ENCODE measurements at regions not wholly inside any gene's neighbourhood (a gene's known extent, or its start where the extent isn't known, plus 50 kb on each side); places are given as distances from the start of the nearest gene placed in this dataset.
"Not testable (repeated sequence)": the region's sequence is repeated elsewhere in the genome, so short reads cannot be mapped to it uniquely, and the experiment has no call there.

GRCh38 chrX:46226422-46226821, 318.8 kb downstream of the ZNF674 start:
- no peak for DNase-seq (ENCODE audit: low spot score)

- DNase-seq (ENCODE audit: low spot score), result not testable (repeated sequence)
Observed at GRCh38 chrX:46223499-46223898, 321.7 kb downstream of the ZNF674 start.

GRCh38 chrX:46220822-46221221, 324.4 kb downstream of the ZNF674 start:
- DNase-seq (ENCODE audit: low spot score), result no peak

GRCh38 chrX:46218373-46218772, 326.8 kb downstream of the ZNF674 start:
- no peak for DNase-seq (ENCODE audit: low spot score)

GRCh38 chrX:46216406-46216805, 328.8 kb downstream of the ZNF674 start:
- DNase-seq (ENCODE audit: low spot score), result no peak

GRCh38 chrX:46211079-46211478, 334.1 kb downstream of the ZNF674 start:
- DNase-seq (ENCODE audit: low spot score), result no peak

- DNase-seq (ENCODE audit: low spot score), result peak; percentile 72
Observed at GRCh38 chrX:46209768-46210167, 335.5 kb downstream of the ZNF674 start.

- DNase-seq (ENCODE audit: low spot score), result no peak
Observed at GRCh38 chrX:46209037-46209436, 336.2 kb downstream of the ZNF674 start.

- DNase-seq (ENCODE audit: low spot score), result peak; percentile 78
Observed at GRCh38 chrX:46208225-46208854, 336.9 kb downstream of the ZNF674 start.

- DNase-seq (ENCODE audit: low spot score), result peak; percentile 72
Observed at GRCh38 chrX:46204721-46205422, 340.3 kb downstream of the ZNF674 start.

- DNase-seq (ENCODE audit: low spot score), result no peak
Observed at GRCh38 chrX:46202733-46203514, 342.3 kb downstream of the ZNF674 start.

- DNase-seq (ENCODE audit: low spot score), result no peak
Observed at GRCh38 chrX:46200413-46200812, 344.8 kb downstream of the ZNF674 start.

- no peak for DNase-seq (ENCODE audit: low spot score)
Observed at GRCh38 chrX:46198858-46199257, 346.4 kb downstream of the ZNF674 start.

GRCh38 chrX:46186811-46187106, 358.5 kb downstream of the ZNF674 start:
- DNase-seq (ENCODE audit: low spot score), result not testable (repeated sequence)

GRCh38 chrX:46185923-46186810, 359.1 kb downstream of the ZNF674 start:
- peak; percentile 34 for DNase-seq (ENCODE audit: low spot score)

- DNase-seq (ENCODE audit: low spot score), result no peak
Observed at GRCh38 chrX:46184749-46185148, 360.5 kb downstream of the ZNF674 start.

GRCh38 chrX:46180258-46180687, 364.9 kb downstream of the ZNF674 start:
- peak; percentile 55 for DNase-seq (ENCODE audit: low spot score)

GRCh38 chrX:46179748-46180147, 365.5 kb downstream of the ZNF674 start:
- DNase-seq (ENCODE audit: low spot score), result peak; percentile 17

- no peak for DNase-seq (ENCODE audit: low spot score)
Observed at GRCh38 chrX:46178763-46179162, 366.5 kb downstream of the ZNF674 start.

GRCh38 chrX:46173159-46173558, 372.1 kb downstream of the ZNF674 start:
- no peak for DNase-seq (ENCODE audit: low spot score)

GRCh38 chrX:46171457-46171856, 373.8 kb downstream of the ZNF674 start:
- not testable (repeated sequence) for DNase-seq (ENCODE audit: low spot score)

GRCh38 chrX:46169808-46170207, 375.4 kb downstream of the ZNF674 start:
- no peak for DNase-seq (ENCODE audit: low spot score)

Data from kidney tubule cell (primary cell).